MM.1S (cell line): ENCODE measurements at regions not wholly inside any gene's neighbourhood (a gene's known extent, or its start where the extent isn't known, plus 50 kb on each side); places are given as distances from the start of the nearest gene placed in this dataset.

Source experiments
- DNase-seq: peaks from one replicate; pipeline ENCODE4 v3.0.0-alpha.2; 2015
- H2AFZ ChIP-seq: fragments of 300-600 bp; sonication (generic); 2 replicates; pipeline ENCODE4 v1.6.0; 2016; ENCODE audit warnings: antibody characterized with exemption, low read length
- H3F3A ChIP-seq: fragments of 300-600 bp; sonication (generic); 2 replicates; pipeline ENCODE4 v1.6.1; 2016; ENCODE audit warnings: mild to moderate bottlenecking, antibody characterized with exemption, low read length, moderate library complexity, mixed read lengths; ENCODE audit not compliant: insufficient read depth
- H3K27ac ChIP-seq: fragments of 300-600 bp; sonication (generic); 2 replicates; pipeline ENCODE4 v1.5.1; 2016; ENCODE audit warnings: mild to moderate bottlenecking, low read length
- H3K27me3 ChIP-seq: fragments of 300-600 bp; sonication (generic); replicated peaks from 2 replicates; pipeline ENCODE4 v1.6.0; 2016; ENCODE audit warnings: low read length; ENCODE audit not compliant: insufficient read depth
- H3K36me3 ChIP-seq: fragments of 300-600 bp; sonication (generic); replicated peaks from 2 replicates; pipeline ENCODE4 v1.6.1; 2016; ENCODE audit warnings: mild to moderate bottlenecking, low read length, mixed read lengths; ENCODE audit not compliant: insufficient read depth
- H3K4me1 ChIP-seq: fragments of 300-600 bp; sonication (generic); 2 replicates; pipeline ENCODE4 v1.6.1; 2016; ENCODE audit warnings: low read length, mixed read lengths
- H3K4me2 ChIP-seq: fragments of 300-600 bp; sonication (generic); 2 replicates; pipeline ENCODE4 v1.6.0; 2016; ENCODE audit warnings: low read depth, low read length
- H3K4me3 ChIP-seq: fragments of 300-600 bp; sonication (generic); 2 replicates; pipeline ENCODE4 v1.5.1; 2016; ENCODE audit warnings: low read length, mixed read lengths
- H3K79me2 ChIP-seq: fragments of 300-600 bp; sonication (generic); 2 replicates; pipeline ENCODE4 v1.6.1; 2016; ENCODE audit warnings: mixed run types, low read length, mixed read lengths
- H3K9ac ChIP-seq: fragments of 300-600 bp; sonication (generic); 2 replicates; pipeline ENCODE4 v1.6.1; 2016; ENCODE audit warnings: low read length, mixed read lengths
- H3K9me2 ChIP-seq: fragments of 300-600 bp; sonication (generic); replicated peaks from 2 replicates; pipeline ENCODE4 v1.6.1; 2016; ENCODE audit warnings: mild to moderate bottlenecking, low read length, mixed read lengths; ENCODE audit not compliant: insufficient read depth
- H3K9me3 ChIP-seq: fragments of 300-600 bp; sonication (generic); replicated peaks from 2 replicates; pipeline ENCODE4 v1.6.1; 2016; ENCODE audit warnings: mild to moderate bottlenecking, low read length, mixed read lengths; ENCODE audit not compliant: insufficient read depth
- H4K20me1 ChIP-seq: fragments of 300-600 bp; sonication (generic); 2 replicates; pipeline ENCODE4 v1.6.1; 2016; ENCODE audit warnings: mild to moderate bottlenecking, low read length, moderate library complexity, mixed read lengths; ENCODE audit not compliant: insufficient read depth
- EZH2 ChIP-seq: fragments of 300-600 bp; sonication (generic); optimal IDR thresholded peaks from 2 replicates; pipeline ENCODE3; 2017; ENCODE audit warnings: low read depth, mild to moderate bottlenecking, antibody characterized with exemption, low read length, mixed read lengths
- EZH2phosphoT487 ChIP-seq: fragments of 300-600 bp; sonication (generic); IDR thresholded peaks from 2 replicates; pipeline ENCODE4 v1.6.1; 2018; ENCODE audit warnings: antibody characterized with exemption, low read length
- TF ChIP-seq, protein P1 (sequence below): fragments of 300-600 bp; sonication (generic); IDR thresholded peaks from 2 replicates; pipeline ENCODE4 v1.5.1; 2016; ENCODE audit warnings: antibody characterized with exemption, low read length, mixed read lengths

DNA sequence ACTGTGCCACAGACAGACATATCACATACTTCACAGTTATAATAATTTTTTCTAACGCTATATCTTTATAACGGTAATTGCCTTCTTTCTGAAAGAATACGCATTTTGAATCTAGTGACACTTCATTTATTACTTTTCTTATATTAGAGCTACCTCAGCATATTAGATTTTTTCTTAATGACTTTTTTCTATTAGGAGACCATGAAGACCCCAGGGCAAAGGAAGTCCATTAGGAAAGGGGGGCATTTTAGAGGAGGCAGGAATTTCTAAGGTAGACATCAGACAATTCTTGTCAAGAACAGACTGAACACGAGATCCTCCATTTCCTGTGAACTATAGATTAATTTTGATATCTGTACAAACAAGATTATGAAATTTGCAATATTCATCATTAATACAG is 90.5 kb upstream of the NSMCE3 start:
- DNase-seq = no peak
- Histone ChIP-seq H3K79me2 (no peaks in the 10 kb centered on the region), H2AFZ (no peak overlapping the region), H3K4me3 (no peak overlapping the region), H3K4me2 (no peak overlapping the region), H3K9me3 (no peaks in the 10 kb centered on the region), H3K27me3 (no peaks in the 10 kb centered on the region), H3F3A (no peaks in the 10 kb centered on the region), H3K27ac (no peak overlapping the region), H3K9ac (no peak overlapping the region), H3K9me2 (no peaks in the 10 kb centered on the region), H3K4me1 (no peaks in the 10 kb centered on the region), H4K20me1 (no peaks in the 10 kb centered on the region), H3K36me3 (no peaks in the 10 kb centered on the region)
- TF ChIP-seq EZH2phosphoT487 (no peak), EZH2 (no peak)
- TF ChIP-seq, protein P1, sequence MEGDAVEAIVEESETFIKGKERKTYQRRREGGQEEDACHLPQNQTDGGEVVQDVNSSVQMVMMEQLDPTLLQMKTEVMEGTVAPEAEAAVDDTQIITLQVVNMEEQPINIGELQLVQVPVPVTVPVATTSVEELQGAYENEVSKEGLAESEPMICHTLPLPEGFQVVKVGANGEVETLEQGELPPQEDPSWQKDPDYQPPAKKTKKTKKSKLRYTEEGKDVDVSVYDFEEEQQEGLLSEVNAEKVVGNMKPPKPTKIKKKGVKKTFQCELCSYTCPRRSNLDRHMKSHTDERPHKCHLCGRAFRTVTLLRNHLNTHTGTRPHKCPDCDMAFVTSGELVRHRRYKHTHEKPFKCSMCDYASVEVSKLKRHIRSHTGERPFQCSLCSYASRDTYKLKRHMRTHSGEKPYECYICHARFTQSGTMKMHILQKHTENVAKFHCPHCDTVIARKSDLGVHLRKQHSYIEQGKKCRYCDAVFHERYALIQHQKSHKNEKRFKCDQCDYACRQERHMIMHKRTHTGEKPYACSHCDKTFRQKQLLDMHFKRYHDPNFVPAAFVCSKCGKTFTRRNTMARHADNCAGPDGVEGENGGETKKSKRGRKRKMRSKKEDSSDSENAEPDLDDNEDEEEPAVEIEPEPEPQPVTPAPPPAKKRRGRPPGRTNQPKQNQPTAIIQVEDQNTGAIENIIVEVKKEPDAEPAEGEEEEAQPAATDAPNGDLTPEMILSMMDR = no peak

DNA sequence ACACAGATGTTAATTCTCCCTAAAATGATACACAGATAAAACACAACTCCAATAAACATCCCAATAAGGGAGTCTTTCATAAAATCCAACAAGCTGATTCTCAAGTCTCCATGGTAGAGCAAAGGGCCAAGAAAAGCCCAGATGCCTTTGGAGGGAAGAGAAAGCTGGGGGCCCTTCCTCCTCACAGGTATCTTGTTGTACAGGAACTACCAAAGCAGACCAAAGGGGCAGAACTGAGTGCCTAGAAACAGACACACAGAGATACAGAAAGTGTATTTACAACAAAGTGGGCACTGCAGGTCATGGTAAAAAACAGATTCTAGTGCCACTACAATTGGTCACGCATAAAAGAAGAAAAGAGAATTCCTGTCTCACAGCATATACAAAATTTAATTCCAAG is 87.2 kb upstream of the NSMCE3 start:
- TF ChIP-seq, protein P1 = no peak
- TF ChIP-seq EZH2phosphoT487 (no peak), EZH2 (no peak)
- Histone ChIP-seq H3K27me3 (no peaks in the 10 kb centered on the region), H3K4me1 (no peaks in the 10 kb centered on the region), H3K9me2 (no peaks in the 10 kb centered on the region), H3K9me3 (no peaks in the 10 kb centered on the region), H4K20me1 (no peaks in the 10 kb centered on the region), H3F3A (no peaks in the 10 kb centered on the region), H3K4me2 (no peak overlapping the region), H3K4me3 (no peak overlapping the region), H3K9ac (no peak overlapping the region), H2AFZ (no peak overlapping the region), H3K79me2 (no peaks in the 10 kb centered on the region), H3K27ac (no peak overlapping the region), H3K36me3 (no peaks in the 10 kb centered on the region)
- no peak for DNase-seq

DNA sequence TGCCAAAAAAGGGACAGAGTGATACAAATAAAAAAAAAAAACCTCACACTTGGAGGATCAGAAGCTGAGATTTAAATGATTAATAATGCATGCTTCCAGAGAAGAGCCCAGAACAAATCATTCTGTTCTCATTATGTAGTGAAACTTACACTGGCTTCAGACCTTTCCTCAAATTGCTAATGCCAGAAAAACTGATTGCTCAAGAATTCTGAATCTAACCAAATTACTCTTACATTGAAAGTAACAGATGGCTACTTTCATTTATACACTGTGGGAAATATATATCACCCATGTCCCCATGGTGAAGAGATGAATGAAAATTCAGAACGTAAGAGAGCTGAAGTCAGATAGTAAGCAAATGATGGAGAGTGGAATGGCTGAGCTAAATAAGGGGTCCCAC is 85.9 kb upstream of the NSMCE3 start:
- Histone ChIP-seq H3K27ac (no peak overlapping the region), H3K9me3 (no peaks in the 10 kb centered on the region), H3K36me3 (no peaks in the 10 kb centered on the region), H3K4me3 (no peak overlapping the region), H2AFZ (no peak overlapping the region), H3K27me3 (no peaks in the 10 kb centered on the region), H3K4me2 (no peak overlapping the region), H4K20me1 (no peaks in the 10 kb centered on the region), H3K9me2 (no peaks in the 10 kb centered on the region), H3K4me1 (no peaks in the 10 kb centered on the region), H3K9ac (no peak overlapping the region), H3F3A (no peaks in the 10 kb centered on the region), H3K79me2 (no peaks in the 10 kb centered on the region)
- DNase-seq = no peak
- TF ChIP-seq EZH2phosphoT487 (no peak), EZH2 (no peak)
- TF ChIP-seq, protein P1 = no peak
